Upper lobe of right lung (tissue), 1 donor: ENCODE measurements at regions not wholly inside any gene's neighbourhood (a gene's known extent, or its start where the extent isn't known, plus 50 kb on each side); places are given as distances from the start of the nearest gene placed in this dataset.

Experiments
- ATAC-seq: fragments of 200-7000 bp; cut with Tn5 transposase; one replicate; pipeline ENCODE4 v1.9.1; 2020; ENCODE audit warnings: mild to moderate bottlenecking, moderate library complexity
- DNase-seq: peaks from one replicate; pipeline ENCODE4 v3.0.0-alpha.2; 2020
- H3K27ac ChIP-seq: fragments of 200-600 bp; one replicate; pipeline ENCODE4 v1.8.0; 2022
- H3K27me3 ChIP-seq: fragments of 200-600 bp; one replicate; pipeline ENCODE4 v1.8.0; 2022; ENCODE audit warnings: mild to moderate bottlenecking
- H3K36me3 ChIP-seq: fragments of 200-600 bp; one replicate; pipeline ENCODE4 v1.8.0; 2022
- H3K4me1 ChIP-seq: fragments of 200-600 bp; one replicate; pipeline ENCODE4 v1.8.0; 2022
- H3K4me3 ChIP-seq: fragments of 200-600 bp; one replicate; pipeline ENCODE4 v1.8.0; 2022; ENCODE audit warnings: mild to moderate bottlenecking
- H3K9me3 ChIP-seq: fragments of 200-600 bp; one replicate; pipeline ENCODE4 v1.8.0; 2022
- CTCF ChIP-seq: fragments of 200-600 bp; IDR thresholded peaks from one replicate; pipeline ENCODE4 v1.8.0; 2022; ENCODE audit warnings: antibody characterized with exemption
- intact Hi-C: fragments of 100-400 bp; cut with DNase I; formaldehyde crosslinking; loops from one replicate; pipeline ENCODE4 v1.11.0; 2022
- donor health status: DM: no; HTN: yes; CAD: no; lungs with severe emphysema.

- Histone ChIP-seq H3K4me3 (no peak overlapping the region), H3K9me3 (no peaks in the 10 kb centered on the region), H3K4me1 (no peaks in the 10 kb centered on the region), H3K27ac (no peak overlapping the region), H3K36me3 (no peaks in the 10 kb centered on the region), H3K27me3 (no peaks in the 10 kb centered on the region)
- no peak for TF ChIP-seq CTCF
- DNase-seq, result no peak
- intact Hi-C loops, result no loop called here
- no peak for ATAC-seq
Measured at GRCh38 chr5:44942524-44943001, 133.8 kb downstream of the MRPS30 start.

GRCh38 chr5:44943647-44944046, 134.9 kb downstream of the MRPS30 start:
- H3K27me3 ChIP-seq, result no peaks in the 10 kb centered on the region
- no peaks in the 10 kb centered on the region for H3K9me3 ChIP-seq
- H3K36me3 ChIP-seq, result no peaks in the 10 kb centered on the region
- TF ChIP-seq CTCF, result no peak
- no peak overlapping the region for H3K27ac ChIP-seq
- DNase-seq (no peak), ATAC-seq (no peak)
- no peaks in the 10 kb centered on the region for H3K4me1 ChIP-seq
- intact Hi-C loops, result no loop called here
- H3K4me3 ChIP-seq, result no peak overlapping the region

- H3K36me3 ChIP-seq, result no peaks in the 10 kb centered on the region
- TF ChIP-seq CTCF, result no peak
- no peak overlapping the region for H3K4me3 ChIP-seq
- DNase-seq (no peak), ATAC-seq (no peak)
- no peaks in the 10 kb centered on the region for H3K27me3 ChIP-seq
- H3K4me1 ChIP-seq, result no peaks in the 10 kb centered on the region
- intact Hi-C loops, result no loop called here
- H3K9me3 ChIP-seq, result no peaks in the 10 kb centered on the region
- no peak overlapping the region for H3K27ac ChIP-seq
Measured at GRCh38 chr5:44945743-44946142, 137.0 kb downstream of the MRPS30 start.

DNA sequence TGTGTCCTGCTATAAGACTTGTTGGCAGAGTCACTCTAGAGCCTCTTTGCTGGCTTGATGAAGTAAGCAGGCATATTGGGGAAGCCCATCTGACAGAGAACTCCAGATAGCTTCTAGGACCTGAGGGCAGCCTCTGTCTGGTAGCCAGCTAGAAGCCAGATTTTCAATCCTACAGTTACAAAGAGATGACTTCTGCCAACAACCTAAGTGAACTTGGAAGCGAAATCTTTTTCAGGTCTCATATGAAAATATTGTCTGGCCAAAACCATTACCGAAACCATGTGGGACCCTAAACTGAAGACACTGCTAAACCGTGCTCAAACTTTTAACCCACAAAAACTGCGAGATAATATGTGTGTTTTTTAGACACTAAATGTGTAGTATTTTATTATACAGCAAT, 140.9 kb downstream of the MRPS30 start:
- no peak overlapping the region for H3K4me3 ChIP-seq
- no peaks in the 10 kb centered on the region for H3K36me3 ChIP-seq
- no peaks in the 10 kb centered on the region for H3K27me3 ChIP-seq
- intact Hi-C loops, result no loop called here
- no peak for TF ChIP-seq CTCF
- H3K4me1 ChIP-seq, result no peaks in the 10 kb centered on the region
- no peak overlapping the region for H3K27ac ChIP-seq
- no peak for ATAC-seq
- no peak for DNase-seq
- H3K9me3 ChIP-seq, result no peaks in the 10 kb centered on the region

GRCh38 chr5:44951371-44951770, 142.6 kb downstream of the MRPS30 start:
- Histone ChIP-seq H3K36me3 (no peaks in the 10 kb centered on the region), H3K4me3 (no peak overlapping the region), H3K27me3 (no peaks in the 10 kb centered on the region), H3K9me3 (no peaks in the 10 kb centered on the region), H3K4me1 (no peaks in the 10 kb centered on the region), H3K27ac (no peak overlapping the region)
- intact Hi-C loops, result no loop called here
- DNase-seq, result no peak
- TF ChIP-seq CTCF, result no peak
- no peak for ATAC-seq

- DNase-seq (no peak), ATAC-seq (peak; percentile 55)
- no peak overlapping the region for H3K4me3 ChIP-seq
Measured at GRCh38 chr5:44952376-44952775, 143.6 kb downstream of the MRPS30 start.

More at GRCh38 chr5:44952376-44952775, 143.6 kb downstream of the MRPS30 start:
- Histone ChIP-seq H3K27ac (no peak overlapping the region), H3K36me3 (no peaks in the 10 kb centered on the region), H3K4me1 (no peaks in the 10 kb centered on the region), H3K9me3 (no peaks in the 10 kb centered on the region), H3K27me3 (no peaks in the 10 kb centered on the region)
- intact Hi-C loops, result no loop called here
- peak; percentile 57 for TF ChIP-seq CTCF
